ENCODE measurements at regions not wholly inside any gene's neighbourhood (a gene's known extent, or its start where the extent isn't known, plus 50 kb on each side); places are given as distances from the start of the nearest gene placed in this dataset.

- TF ChIP-seq, protein P1, sequence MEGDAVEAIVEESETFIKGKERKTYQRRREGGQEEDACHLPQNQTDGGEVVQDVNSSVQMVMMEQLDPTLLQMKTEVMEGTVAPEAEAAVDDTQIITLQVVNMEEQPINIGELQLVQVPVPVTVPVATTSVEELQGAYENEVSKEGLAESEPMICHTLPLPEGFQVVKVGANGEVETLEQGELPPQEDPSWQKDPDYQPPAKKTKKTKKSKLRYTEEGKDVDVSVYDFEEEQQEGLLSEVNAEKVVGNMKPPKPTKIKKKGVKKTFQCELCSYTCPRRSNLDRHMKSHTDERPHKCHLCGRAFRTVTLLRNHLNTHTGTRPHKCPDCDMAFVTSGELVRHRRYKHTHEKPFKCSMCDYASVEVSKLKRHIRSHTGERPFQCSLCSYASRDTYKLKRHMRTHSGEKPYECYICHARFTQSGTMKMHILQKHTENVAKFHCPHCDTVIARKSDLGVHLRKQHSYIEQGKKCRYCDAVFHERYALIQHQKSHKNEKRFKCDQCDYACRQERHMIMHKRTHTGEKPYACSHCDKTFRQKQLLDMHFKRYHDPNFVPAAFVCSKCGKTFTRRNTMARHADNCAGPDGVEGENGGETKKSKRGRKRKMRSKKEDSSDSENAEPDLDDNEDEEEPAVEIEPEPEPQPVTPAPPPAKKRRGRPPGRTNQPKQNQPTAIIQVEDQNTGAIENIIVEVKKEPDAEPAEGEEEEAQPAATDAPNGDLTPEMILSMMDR (IDR thresholded peaks at IDR 0.05; ENCODE audit: low read depth, low read length, poor library complexity, severe bottlenecking) = no peak
- TF ChIP-seq EZH2phosphoT487 (IDR thresholded peaks at IDR 0.05; ENCODE audit: borderline replicate concordance, low read length) = no peak
These were observed 63.5 kb upstream of the PITRM1 start for GRCh38 chr10:3235996-3236510.
